CD4-positive, CD25-positive, alpha-beta regulatory T cell (primary cell): ENCODE measurements at regions not wholly inside any gene's neighbourhood (a gene's known extent, or its start where the extent isn't known, plus 50 kb on each side); places are given as distances from the start of the nearest gene placed in this dataset.

Source experiments
- ATAC-seq, 2 donors: fragments of 150-1000 bp; cut with Tn5 transposase; one replicate each; pipeline ENCODE4 v1.10.0; 2021; ENCODE audit warnings: low read depth in 2 of 2, moderate number of reproducible peaks in 2 of 2, moderate library complexity in 1 of 2
- DNase-seq, 3 donors: peaks; one replicate each; pipeline versions ENCODE4 v3.0.0 to v3.0.0-alpha.2; 2012 to 2022; ENCODE audit warnings: mixed read lengths in 1 of 3
- H3K27ac ChIP-seq: one replicate; pipeline ENCODE4 v1.7.0; 2013; ENCODE audit warnings: mild to moderate bottlenecking, low read length; ENCODE audit not compliant: insufficient read depth, poor library complexity, severe bottlenecking
- H3K27me3 ChIP-seq: one replicate; pipeline ENCODE4 v1.7.0; 2013; ENCODE audit warnings: low read length; ENCODE audit not compliant: control insufficient read depth, insufficient read depth
- H3K36me3 ChIP-seq: one replicate; pipeline ENCODE4 v1.7.0; 2013; ENCODE audit warnings: mild to moderate bottlenecking, low read length, moderate library complexity; ENCODE audit not compliant: control insufficient read depth, insufficient read depth
- H3K4me1 ChIP-seq: 2 replicates; pipeline ENCODE4 v1.7.0; 2013; ENCODE audit warnings: mild to moderate bottlenecking, low read length; ENCODE audit not compliant: insufficient read depth, control insufficient read depth, poor library complexity, severe bottlenecking
- H3K4me3 ChIP-seq: one replicate; pipeline ENCODE4 v1.7.0; 2013; ENCODE audit warnings: low read depth, mild to moderate bottlenecking, low read length, moderate library complexity
- H3K9me3 ChIP-seq, 2 experiments: 1 replicate in 1 of 2; 2 replicates in 1 of 2; pipeline ENCODE4 v1.7.0; 2013; ENCODE audit warnings: low read length in 2 of 2, mild to moderate bottlenecking in 1 of 2, moderate library complexity in 1 of 2; ENCODE audit not compliant: control insufficient read depth in 2 of 2
- H3K27ac Mint-ChIP-seq, 3 donors: one replicate each; pipeline ENCODE4 v1.8.0; 2020 to 2022; ENCODE audit warnings: mild to moderate bottlenecking in 3 of 3, mixed read lengths in 3 of 3, moderate library complexity in 2 of 3
- H3K27me3 Mint-ChIP-seq: one replicate; pipeline ENCODE4 v1.8.0; 2022; ENCODE audit warnings: mild to moderate bottlenecking, mixed read lengths
- H3K36me3 Mint-ChIP-seq: one replicate; pipeline ENCODE4 v1.8.0; 2020; ENCODE audit warnings: mixed read lengths
- H3K4me1 Mint-ChIP-seq, 4 donors: one replicate each; pipeline ENCODE4 v1.8.0; 2020 to 2022; ENCODE audit warnings: mixed read lengths in 4 of 4, mild to moderate bottlenecking in 1 of 4
- H3K4me3 Mint-ChIP-seq, 4 donors: one replicate each; pipeline ENCODE4 v1.8.0; 2020 to 2022; ENCODE audit warnings: mild to moderate bottlenecking in 4 of 4, mixed read lengths in 4 of 4, moderate library complexity in 3 of 4
- H3K9me3 Mint-ChIP-seq, 7 donors: one replicate each; pipeline ENCODE4 v1.8.0; 2020 to 2022; ENCODE audit warnings: mixed read lengths in 7 of 7, mild to moderate bottlenecking in 3 of 7, moderate library complexity in 2 of 7

- Mint-ChIP-seq H3K36me3 (no peaks in the 10 kb centered on the region), H3K27me3 (peaks cover 5% of the 10 kb centered on the region), H3K9me3 (peaks cover 0 to 3% (median 0%) of the 10 kb centered on the region in 7 donors), H3K4me1 (no peaks in the 10 kb centered on the region), H3K4me3 (no peak overlapping the region), H3K27ac (no peak overlapping the region)
- Histone ChIP-seq H3K4me3 (no peak overlapping the region), H3K9me3 (no peaks in the 10 kb centered on the region), H3K27me3 (no peaks in the 10 kb centered on the region), H3K4me1 (no peaks in the 10 kb centered on the region), H3K27ac (no peak overlapping the region), H3K36me3 (no peaks in the 10 kb centered on the region)
- DNase-seq = no peak
- no peak for ATAC-seq
Measured at GRCh38 chr10:131678613-131679012, 222.2 kb upstream of the PPP2R2D start.

DNA sequence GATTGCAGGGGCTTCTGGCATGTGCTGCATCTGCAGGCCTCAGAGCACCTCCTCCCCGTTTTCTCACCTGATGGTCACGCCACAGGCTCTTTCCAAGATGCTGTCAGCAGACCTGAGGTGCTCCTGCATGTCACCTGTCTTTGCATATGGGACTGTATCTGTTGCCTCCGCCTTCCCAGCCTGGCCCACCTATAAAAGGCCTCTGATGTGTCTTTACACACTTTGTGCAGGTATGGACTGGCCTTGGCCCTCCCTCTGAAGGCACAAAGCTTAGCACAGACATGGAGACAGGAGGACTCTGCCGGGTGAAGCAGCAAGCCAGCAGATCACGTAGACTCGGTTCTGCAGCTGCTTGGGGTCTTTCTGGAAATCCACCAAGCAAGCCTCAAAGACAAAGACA lies 220.9 kb upstream of the PPP2R2D start:
- DNase-seq (no peak), ATAC-seq (no peak)
- Histone ChIP-seq H3K27me3 (no peaks in the 10 kb centered on the region), H3K36me3 (no peaks in the 10 kb centered on the region), H3K9me3 (no peaks in the 10 kb centered on the region), H3K4me3 (no peak overlapping the region), H3K27ac (no peak overlapping the region), H3K4me1 (no peaks in the 10 kb centered on the region)
- Mint-ChIP-seq H3K36me3 (no peaks in the 10 kb centered on the region), H3K27me3 (peaks cover 5% of the 10 kb centered on the region), H3K9me3 (peaks cover 0 to 2% (median 0%) of the 10 kb centered on the region in 7 donors), H3K27ac (no peak overlapping the region), H3K4me1 (no peaks in the 10 kb centered on the region), H3K4me3 (no peak overlapping the region)

GRCh38 chr10:131681122-131681521 lies 219.7 kb upstream of the PPP2R2D start:
- no peaks in the 10 kb centered on the region for H3K4me1 ChIP-seq
- peaks cover 5% of the 10 kb centered on the region for H3K27me3 Mint-ChIP-seq
- H3K27ac Mint-ChIP-seq = no peak overlapping the region
- no peaks in the 10 kb centered on the region for H3K27me3 ChIP-seq
- H3K27ac ChIP-seq = no peak overlapping the region
- no peaks in the 10 kb centered on the region for H3K36me3 Mint-ChIP-seq
- H3K36me3 ChIP-seq = no peaks in the 10 kb centered on the region
- H3K9me3 Mint-ChIP-seq = peaks cover 0 to 2% (median 0%) of the 10 kb centered on the region in 7 donors
- H3K4me1 Mint-ChIP-seq = no peaks in the 10 kb centered on the region
- no peak overlapping the region for H3K4me3 Mint-ChIP-seq
- DNase-seq (no peak), ATAC-seq (no peak)
- H3K9me3 ChIP-seq = no peaks in the 10 kb centered on the region
- no peak overlapping the region for H3K4me3 ChIP-seq

DNA sequence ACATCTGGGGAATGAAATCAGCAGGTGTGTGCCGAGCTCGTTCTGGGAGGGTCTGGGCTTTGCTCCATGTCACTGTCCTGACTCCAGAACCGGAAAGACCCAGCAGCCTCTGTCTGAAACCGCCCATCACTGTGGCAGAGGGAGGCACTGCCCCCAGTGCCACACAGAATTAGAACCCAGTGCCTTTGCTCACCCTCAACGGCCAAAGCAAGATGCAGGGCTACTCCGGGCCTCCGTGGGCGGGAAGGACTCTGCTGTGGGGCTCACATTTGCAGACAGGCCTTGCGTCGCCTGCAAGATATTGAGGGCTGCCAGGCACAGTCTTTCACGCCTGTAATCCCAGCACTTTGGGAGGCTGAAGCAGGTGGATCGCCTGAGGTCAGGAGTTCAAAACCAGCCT lies 219.2 kb upstream of the PPP2R2D start:
- Histone ChIP-seq H3K4me3 (no peak overlapping the region), H3K4me1 (no peaks in the 10 kb centered on the region), H3K27ac (no peak overlapping the region), H3K36me3 (no peaks in the 10 kb centered on the region), H3K27me3 (no peaks in the 10 kb centered on the region), H3K9me3 (no peaks in the 10 kb centered on the region)
- DNase-seq (no peak), ATAC-seq (no peak)
- H3K27me3 Mint-ChIP-seq = peaks cover 5% of the 10 kb centered on the region
- no peak overlapping the region for H3K4me3 Mint-ChIP-seq
- no peak overlapping the region for H3K27ac Mint-ChIP-seq
- H3K36me3 Mint-ChIP-seq = no peaks in the 10 kb centered on the region
- peaks cover 0 to 2% (median 0%) of the 10 kb centered on the region in 7 donors for H3K9me3 Mint-ChIP-seq
- no peaks in the 10 kb centered on the region for H3K4me1 Mint-ChIP-seq

GRCh38 chr10:131682271-131682962 lies 218.4 kb upstream of the PPP2R2D start:
- H3K36me3 ChIP-seq = no peaks in the 10 kb centered on the region
- H3K27ac Mint-ChIP-seq = no peak overlapping the region

GRCh38 chr10:131683281-131683861 lies 217.4 kb upstream of the PPP2R2D start:
- Mint-ChIP-seq H3K27me3 (no peaks in the 10 kb centered on the region), H3K36me3 (no peaks in the 10 kb centered on the region), H3K27ac (no peak overlapping the region), H3K4me1 (no peaks in the 10 kb centered on the region), H3K9me3 (no peaks in the 10 kb centered on the region), H3K4me3 (no peak overlapping the region)
- Histone ChIP-seq H3K4me1 (no peaks in the 10 kb centered on the region), H3K4me3 (no peak overlapping the region), H3K27me3 (no peaks in the 10 kb centered on the region), H3K9me3 (no peaks in the 10 kb centered on the region), H3K36me3 (no peaks in the 10 kb centered on the region), H3K27ac (no peak overlapping the region)
- no peak for DNase-seq
- ATAC-seq = peak in 1 of 2 donors; percentile 25

More at GRCh38 chr10:131682271-131682962, 218.4 kb upstream of the PPP2R2D start:
- Histone ChIP-seq H3K27ac (no peak overlapping the region), H3K9me3 (no peaks in the 10 kb centered on the region), H3K4me3 (no peak overlapping the region), H3K4me1 (no peaks in the 10 kb centered on the region), H3K27me3 (no peaks in the 10 kb centered on the region)
- Mint-ChIP-seq H3K36me3 (no peaks in the 10 kb centered on the region), H3K4me1 (no peaks in the 10 kb centered on the region), H3K9me3 (peaks cover 0 to 2% (median 0%) of the 10 kb centered on the region in 7 donors), H3K4me3 (no peak overlapping the region), H3K27me3 (peaks cover 5% of the 10 kb centered on the region)
- no peak for ATAC-seq
- DNase-seq = no peak

DNA sequence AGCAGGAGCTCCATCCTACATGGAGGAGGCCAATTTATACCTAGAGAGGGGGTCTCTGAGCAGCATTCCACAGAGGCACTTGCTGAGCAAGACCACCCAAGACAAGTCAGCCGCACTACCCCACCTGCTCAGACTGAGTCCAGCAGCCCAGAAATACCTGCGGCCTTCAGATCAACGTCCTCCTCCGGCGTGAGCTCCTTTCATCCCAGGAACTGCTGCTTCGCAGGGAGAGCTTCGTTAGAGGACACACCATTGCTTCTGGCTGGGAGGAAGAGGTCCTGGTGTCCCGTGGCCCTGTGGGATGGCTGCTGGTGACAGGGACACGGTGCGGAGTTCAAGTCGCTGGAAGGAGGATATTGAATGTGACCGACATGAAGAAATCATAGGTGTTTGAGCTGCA lies 216.9 kb upstream of the PPP2R2D start:
- Mint-ChIP-seq H3K4me1 (no peaks in the 10 kb centered on the region), H3K9me3 (no peaks in the 10 kb centered on the region)
- no peak for DNase-seq

DNA sequence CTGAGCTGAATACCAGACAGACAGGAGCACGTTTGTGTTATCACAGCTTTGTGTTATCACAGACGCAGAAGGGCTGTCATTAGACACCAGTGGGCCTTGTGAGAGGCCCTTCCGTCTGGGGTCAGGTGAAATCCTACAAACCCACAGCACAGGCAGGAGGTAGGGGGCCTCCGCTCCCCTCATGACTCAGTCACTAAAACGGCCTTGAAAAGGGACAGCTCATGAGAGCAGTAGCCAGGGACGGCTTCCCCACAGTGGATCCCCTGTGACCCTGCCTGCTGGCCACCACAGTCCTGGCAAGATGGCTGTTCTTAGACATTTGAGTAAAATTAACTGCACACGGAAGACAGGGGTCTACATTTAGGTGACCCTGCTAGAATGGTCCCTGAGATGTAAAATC lies 215.8 kb upstream of the PPP2R2D start:
- Mint-ChIP-seq H3K4me3 (no peak overlapping the region), H3K9me3 (no peaks in the 10 kb centered on the region), H3K27ac (no peak overlapping the region), H3K36me3 (no peaks in the 10 kb centered on the region), H3K27me3 (no peaks in the 10 kb centered on the region), H3K4me1 (no peaks in the 10 kb centered on the region)
- no peak overlapping the region for H3K27ac ChIP-seq
- H3K9me3 ChIP-seq = no peaks in the 10 kb centered on the region
- H3K36me3 ChIP-seq = no peaks in the 10 kb centered on the region
- H3K4me1 ChIP-seq = no peaks in the 10 kb centered on the region
- H3K27me3 ChIP-seq = no peaks in the 10 kb centered on the region
- no peak overlapping the region for H3K4me3 ChIP-seq
- no peak for ATAC-seq
- DNase-seq = no peak

More for the DNA sequence above, 216.9 kb upstream of the PPP2R2D start:
- no peak overlapping the region for H3K4me3 Mint-ChIP-seq
- no peaks in the 10 kb centered on the region for H3K36me3 ChIP-seq
- no peaks in the 10 kb centered on the region for H3K27me3 ChIP-seq
- H3K27ac ChIP-seq = no peak overlapping the region
- no peak overlapping the region for H3K27ac Mint-ChIP-seq
- no peaks in the 10 kb centered on the region for H3K27me3 Mint-ChIP-seq
- no peak for ATAC-seq
- H3K4me1 ChIP-seq = no peaks in the 10 kb centered on the region
- H3K9me3 ChIP-seq = no peaks in the 10 kb centered on the region
- H3K4me3 ChIP-seq = no peak overlapping the region
- no peaks in the 10 kb centered on the region for H3K36me3 Mint-ChIP-seq
